ENCODE measurements at regions not wholly inside any gene's neighbourhood (a gene's known extent, or its start where the extent isn't known, plus 50 kb on each side); places are given as distances from the start of the nearest gene placed in this dataset.

GRCh38 chr9:21570643-21571275, 88.6 kb upstream of the IFNE start:
- TF ChIP-seq, protein P1, sequence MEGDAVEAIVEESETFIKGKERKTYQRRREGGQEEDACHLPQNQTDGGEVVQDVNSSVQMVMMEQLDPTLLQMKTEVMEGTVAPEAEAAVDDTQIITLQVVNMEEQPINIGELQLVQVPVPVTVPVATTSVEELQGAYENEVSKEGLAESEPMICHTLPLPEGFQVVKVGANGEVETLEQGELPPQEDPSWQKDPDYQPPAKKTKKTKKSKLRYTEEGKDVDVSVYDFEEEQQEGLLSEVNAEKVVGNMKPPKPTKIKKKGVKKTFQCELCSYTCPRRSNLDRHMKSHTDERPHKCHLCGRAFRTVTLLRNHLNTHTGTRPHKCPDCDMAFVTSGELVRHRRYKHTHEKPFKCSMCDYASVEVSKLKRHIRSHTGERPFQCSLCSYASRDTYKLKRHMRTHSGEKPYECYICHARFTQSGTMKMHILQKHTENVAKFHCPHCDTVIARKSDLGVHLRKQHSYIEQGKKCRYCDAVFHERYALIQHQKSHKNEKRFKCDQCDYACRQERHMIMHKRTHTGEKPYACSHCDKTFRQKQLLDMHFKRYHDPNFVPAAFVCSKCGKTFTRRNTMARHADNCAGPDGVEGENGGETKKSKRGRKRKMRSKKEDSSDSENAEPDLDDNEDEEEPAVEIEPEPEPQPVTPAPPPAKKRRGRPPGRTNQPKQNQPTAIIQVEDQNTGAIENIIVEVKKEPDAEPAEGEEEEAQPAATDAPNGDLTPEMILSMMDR (IDR thresholded peaks at IDR 0.05) = no peak
- TF ChIP-seq POLR2A (IDR thresholded peaks at IDR 0.05) = no peak
